K562 (cell line): ENCODE measurements at regions not wholly inside any gene's neighbourhood (a gene's known extent, or its start where the extent isn't known, plus 50 kb on each side); places are given as distances from the start of the nearest gene placed in this dataset.

Experiments
- ARID1B ChIP-seq: fragments of 450-650 bp; IDR thresholded peaks from 2 replicates; pipeline ENCODE4 v1.6.1; 2016; ENCODE audit warnings: antibody characterized with exemption, mild to moderate bottlenecking, inconsistent platforms
- ARID4B ChIP-seq: sonication (generic); formaldehyde crosslinking; IDR thresholded peaks from 2 replicates; pipeline ENCODE4 v1.8.0; 2022; ENCODE audit warnings: mild to moderate bottlenecking, missing genetic modification reagents
- BHLHE40 ChIP-seq: IDR thresholded peaks from 2 replicates; pipeline ENCODE4 v1.6.1; 2011; ENCODE audit warnings: low read length, improper control_type of control experiment
- DPF2 ChIP-seq: fragments of 450-650 bp; IDR thresholded peaks from 2 replicates; pipeline ENCODE4 v1.6.1; 2016
- EHMT2 ChIP-seq: fragments of 450-650 bp; IDR thresholded peaks from 2 replicates; pipeline ENCODE4 v1.6.1; 2018; ENCODE audit warnings: antibody characterized with exemption
- GTF2E2 ChIP-seq: fragments of 200-800 bp; sonication (Bioruptor generic); IDR thresholded peaks from 2 replicates; pipeline ENCODE4 v1.6.1; 2016; ENCODE audit warnings: missing genetic modification characterization, missing compliant biosample characterization
- HOXB6 ChIP-seq: fragments of 250-450 bp; sonication (Bioruptor Pico); IDR thresholded peaks from 2 replicates; pipeline ENCODE4 v1.5.1; 2022; ENCODE audit warnings: mild to moderate bottlenecking, borderline replicate concordance
- L3MBTL2 ChIP-seq: fragments of 450-650 bp; IDR thresholded peaks from 2 replicates; pipeline ENCODE4 v1.6.1; 2016; ENCODE audit warnings: mild to moderate bottlenecking, moderate library complexity
- LEF1 ChIP-seq: fragments of 450-650 bp; IDR thresholded peaks from 2 replicates; pipeline ENCODE4 v1.6.1; 2016; ENCODE audit warnings: mild to moderate bottlenecking
- NFE2 ChIP-seq: IDR thresholded peaks from 2 replicates; pipeline ENCODE4 v1.6.1; 2014; ENCODE audit warnings: antibody characterized with exemption, low read depth
- NFXL1 ChIP-seq: fragments of 450-650 bp; formaldehyde crosslinking; IDR thresholded peaks from 2 replicates; pipeline ENCODE4 v1.4.0; 2021; ENCODE audit warnings: mild to moderate bottlenecking
- RNF219 ChIP-seq: fragments of 250-450 bp; sonication (Bioruptor Pico); IDR thresholded peaks from 2 replicates; pipeline ENCODE4 v1.5.0; 2022; ENCODE audit warnings: mild to moderate bottlenecking
- SOX6 ChIP-seq: fragments of 450-650 bp; IDR thresholded peaks from 2 replicates; pipeline ENCODE4 v1.6.1; 2014; ENCODE audit warnings: mild to moderate bottlenecking
- TAF1 ChIP-seq: IDR thresholded peaks from 2 replicates; pipeline ENCODE4 v1.6.1; 2011; ENCODE audit warnings: mild to moderate bottlenecking, low read length, moderate library complexity; ENCODE audit not compliant: insufficient read depth, control insufficient read depth, severe bottlenecking; ENCODE audit errors: extremely low read depth
- TBL1XR1 ChIP-seq, 2 experiments: IDR thresholded peaks; 2 replicates each; pipeline ENCODE4 v1.6.1; 2012; ENCODE audit warnings: improper control_type of control experiment in 2 of 2, low read length in 2 of 2, mild to moderate bottlenecking in 1 of 2
- XRCC4 ChIP-seq: IDR thresholded peaks from one replicate; pipeline ENCODE4 v1.6.1; 2011; ENCODE audit not compliant: insufficient read depth, insufficient read length; ENCODE audit errors: extremely low read depth
- ZBTB12 ChIP-seq: fragments of 250-450 bp; sonication (Bioruptor Pico); IDR thresholded peaks from 2 replicates; pipeline ENCODE4 v1.4.0; 2020
- ZNF561 ChIP-seq: fragments of 450-650 bp; formaldehyde crosslinking; conservative IDR thresholded peaks from 2 replicates; pipeline ENCODE4 v1.4.0; 2020; ENCODE audit warnings: mild to moderate bottlenecking, moderate library complexity
- ZNF699 ChIP-seq: fragments of 250-450 bp; sonication (Bioruptor Pico); IDR thresholded peaks from 2 replicates; pipeline ENCODE4 v1.8.0; 2021; ENCODE audit warnings: mild to moderate bottlenecking, moderate library complexity; ENCODE audit not compliant: insufficient replicate concordance
- TF ChIP-seq, protein P1 (sequence below): fragments of 250-450 bp; sonication (Bioruptor Pico); IDR thresholded peaks from 2 replicates; pipeline ENCODE4 v1.8.0; 2021; ENCODE audit warnings: moderate library complexity, mild to moderate bottlenecking, inconsistent platforms

DNA sequence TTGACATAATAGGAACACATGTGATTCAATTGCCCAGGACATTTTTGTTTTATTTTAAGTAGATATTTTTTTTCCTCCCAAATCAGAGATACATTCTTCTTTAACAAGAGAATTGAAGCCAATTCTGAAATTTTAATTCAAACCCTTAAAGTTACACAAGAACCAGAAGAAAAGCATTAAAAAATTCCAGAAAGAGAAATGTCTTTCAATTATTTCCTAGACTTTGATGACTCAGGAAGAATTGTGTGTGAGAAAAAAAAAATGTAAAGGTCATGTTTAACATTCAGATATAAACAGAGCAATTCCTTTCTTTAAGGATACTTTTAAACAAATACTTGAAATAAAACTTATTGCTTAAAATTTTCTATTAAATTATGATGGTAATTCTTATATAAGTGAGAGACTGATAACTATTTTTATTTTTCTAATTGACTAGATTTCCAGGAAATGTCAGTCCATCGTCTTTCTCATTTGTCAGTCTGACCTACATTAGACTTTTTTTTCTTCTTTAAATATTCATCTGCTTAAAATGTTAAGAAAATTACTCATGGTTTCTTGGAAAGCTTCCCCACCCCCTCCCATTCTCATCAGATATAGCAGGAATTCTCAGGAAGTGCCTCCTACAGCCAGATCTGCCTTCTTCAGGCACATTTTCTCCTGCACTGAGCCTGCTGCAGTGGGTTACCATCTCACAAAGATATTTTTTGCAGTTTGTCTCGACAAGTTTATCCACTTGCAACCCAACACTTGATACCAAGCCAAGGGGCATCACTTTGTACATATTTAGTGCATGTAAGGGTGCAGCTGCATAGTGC is 261.8 kb upstream of the CBLB start (continued):
- TF ChIP-seq NFE2 (peak; percentile 5; the same call in 1 of the 2 replicates), ZNF699 (CRISPR knock-in tag) (no peak), L3MBTL2 (no peak), ZNF561 (CRISPR knock-in tag) (no peak), TBL1XR1 (IDR thresholded peaks at IDR 0.05; ENCODE audit: low read length in 2 of 2) (0 out of 4 replicates have a peak, but pooled peaks of 1 of the 2 experiments have one; percentile 45), NFXL1 (CRISPR knock-in tag) (no peak), ARID4B (CRISPR knock-in tag) (no peak), LEF1 (peak; percentile 40; the same call in 1 of the 2 replicates), GTF2E2 (tag) (0 out of 2 replicates have a peak, but pooled peaks have one; percentile 66), SOX6 (no peak; the same call in 1 of the 2 replicates), ZBTB12 (no peak), EHMT2 (no peak), ARID1B (peak; percentile 81), TAF1 (no peak), RNF219 (CRISPR knock-in tag) (no peak), BHLHE40 (no peak), DPF2 (no peak; the same call in 1 of the 2 replicates), XRCC4 (no peak), HOXB6 (no peak)
- TF ChIP-seq, protein P1, sequence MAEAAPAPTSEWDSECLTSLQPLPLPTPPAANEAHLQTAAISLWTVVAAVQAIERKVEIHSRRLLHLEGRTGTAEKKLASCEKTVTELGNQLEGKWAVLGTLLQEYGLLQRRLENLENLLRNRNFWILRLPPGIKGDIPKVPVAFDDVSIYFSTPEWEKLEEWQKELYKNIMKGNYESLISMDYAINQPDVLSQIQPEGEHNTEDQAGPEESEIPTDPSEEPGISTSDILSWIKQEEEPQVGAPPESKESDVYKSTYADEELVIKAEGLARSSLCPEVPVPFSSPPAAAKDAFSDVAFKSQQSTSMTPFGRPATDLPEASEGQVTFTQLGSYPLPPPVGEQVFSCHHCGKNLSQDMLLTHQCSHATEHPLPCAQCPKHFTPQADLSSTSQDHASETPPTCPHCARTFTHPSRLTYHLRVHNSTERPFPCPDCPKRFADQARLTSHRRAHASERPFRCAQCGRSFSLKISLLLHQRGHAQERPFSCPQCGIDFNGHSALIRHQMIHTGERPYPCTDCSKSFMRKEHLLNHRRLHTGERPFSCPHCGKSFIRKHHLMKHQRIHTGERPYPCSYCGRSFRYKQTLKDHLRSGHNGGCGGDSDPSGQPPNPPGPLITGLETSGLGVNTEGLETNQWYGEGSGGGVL: no peak
